AG08395 (cell line): ENCODE measurements at regions not wholly inside any gene's neighbourhood (a gene's known extent, or its start where the extent isn't known, plus 50 kb on each side); places are given as distances from the start of the nearest gene placed in this dataset.
A peak's percentile ranks its signal among the peaks of the same experiment; 100 is the strongest.

Source experiments
- DNase-seq: peaks from one replicate; pipeline ENCODE4 v3.0.0; 2012; ENCODE audit warnings: mixed read lengths, low spot score

- no peak for DNase-seq
Observed at GRCh38 chr4:32032136-32032672, 1312.0 kb downstream of the PCDH7 start.

DNA sequence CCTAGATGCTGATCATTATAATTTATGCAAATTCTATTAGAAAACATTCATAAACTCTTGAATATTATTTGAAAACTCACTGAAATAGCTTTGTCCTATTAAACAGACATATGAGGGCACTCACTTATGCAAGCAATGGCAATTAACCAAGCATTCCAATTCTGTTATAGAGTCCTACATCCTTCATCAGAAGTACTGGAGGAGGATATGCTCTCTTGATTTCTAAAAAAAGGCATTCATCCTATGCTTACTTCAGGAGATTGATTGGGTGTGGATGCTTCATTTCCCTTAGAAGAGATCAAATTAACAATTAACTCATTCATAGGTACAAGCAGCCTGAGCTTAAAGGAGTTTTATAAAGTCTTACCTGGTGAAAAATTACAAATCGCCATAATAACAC, 1317.2 kb downstream of the PCDH7 start:
- no peak for DNase-seq

GRCh38 chr4:32042486-32043247, 1322.5 kb downstream of the PCDH7 start:
- no peak for DNase-seq

- no peak for DNase-seq
Observed at GRCh38 chr4:32043248-32043633, 1323.1 kb downstream of the PCDH7 start.

GRCh38 chr4:32061916-32062315, 1341.7 kb downstream of the PCDH7 start:
- no peak for DNase-seq

- DNase-seq = no peak
Observed at GRCh38 chr4:32073542-32073941, 1353.4 kb downstream of the PCDH7 start.

GRCh38 chr4:32087211-32087610, 1367.0 kb downstream of the PCDH7 start:
- DNase-seq = no peak

DNA sequence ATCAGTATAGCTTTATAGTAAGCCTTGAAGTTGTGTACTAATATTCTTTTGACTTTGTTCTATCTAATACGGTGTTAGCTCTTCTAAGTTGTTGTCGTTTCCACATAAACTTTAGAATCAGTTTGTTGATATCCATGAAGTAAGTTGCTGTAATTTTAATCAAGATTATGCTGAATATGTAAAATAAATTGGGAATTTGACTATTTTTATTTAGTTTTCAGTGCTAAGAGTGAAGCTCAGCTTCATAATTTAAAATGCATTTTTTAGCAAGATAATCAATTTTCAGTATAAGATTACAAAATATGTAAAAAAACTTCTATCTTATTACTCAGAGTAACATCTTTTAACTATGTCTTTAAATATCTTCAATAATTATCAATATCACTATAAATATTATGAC, 1374.8 kb downstream of the PCDH7 start:
- DNase-seq = no peak

GRCh38 chr4:32102896-32103295, 1382.7 kb downstream of the PCDH7 start:
- DNase-seq = no peak

GRCh38 chr4:32106767-32107166, 1386.6 kb downstream of the PCDH7 start:
- no peak for DNase-seq

GRCh38 chr4:32112891-32113290, 1392.7 kb downstream of the PCDH7 start:
- no peak for DNase-seq

GRCh38 chr4:32117693-32118092, 1397.5 kb downstream of the PCDH7 start:
- DNase-seq = no peak

DNA sequence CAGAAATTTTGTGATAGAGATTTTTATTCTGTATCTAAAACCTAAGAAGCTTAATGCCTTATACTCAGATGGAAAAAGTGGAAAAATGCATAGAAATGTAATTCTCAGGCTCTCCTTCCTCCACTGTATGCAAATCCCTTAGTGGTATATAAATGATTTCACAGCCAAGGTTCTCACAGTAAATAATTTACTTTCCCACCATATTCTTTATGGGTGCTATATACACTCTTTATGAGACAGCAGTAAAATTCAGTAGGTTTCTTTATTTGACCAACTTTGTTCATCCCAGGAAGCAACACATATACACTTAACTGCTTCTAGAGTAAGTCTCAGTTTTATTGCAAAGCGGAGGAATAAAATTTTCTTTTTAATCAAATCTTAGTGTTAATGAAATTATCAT, 1399.7 kb downstream of the PCDH7 start:
- no peak for DNase-seq

GRCh38 chr4:32128549-32128948, 1408.4 kb downstream of the PCDH7 start:
- DNase-seq = no peak

GRCh38 chr4:32129967-32130366, 1409.8 kb downstream of the PCDH7 start:
- no peak for DNase-seq

- no peak for DNase-seq
Observed at GRCh38 chr4:32133141-32133540, 1413.0 kb downstream of the PCDH7 start.

DNA sequence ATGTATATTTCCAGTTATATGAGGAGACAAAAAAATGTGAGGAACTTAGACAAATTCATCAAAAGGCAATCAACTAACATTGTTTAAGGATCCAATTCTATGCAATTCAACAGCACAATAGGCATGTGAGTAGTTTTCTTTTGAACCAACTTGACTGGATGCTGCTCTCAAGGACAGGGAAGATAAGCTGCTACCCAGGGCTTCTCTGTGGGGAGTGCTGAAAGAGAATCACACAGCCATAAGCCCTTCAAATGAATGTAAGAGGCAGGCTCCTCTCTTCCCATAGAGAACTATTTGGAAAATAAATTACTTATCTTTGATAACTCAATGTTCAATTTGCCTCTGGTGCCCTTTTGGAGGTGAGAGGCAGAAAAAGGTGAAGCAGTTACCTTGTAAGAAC, 1413.6 kb downstream of the PCDH7 start:
- DNase-seq = no peak

- no peak for DNase-seq
Observed at GRCh38 chr4:32135642-32136041, 1415.5 kb downstream of the PCDH7 start.

DNA sequence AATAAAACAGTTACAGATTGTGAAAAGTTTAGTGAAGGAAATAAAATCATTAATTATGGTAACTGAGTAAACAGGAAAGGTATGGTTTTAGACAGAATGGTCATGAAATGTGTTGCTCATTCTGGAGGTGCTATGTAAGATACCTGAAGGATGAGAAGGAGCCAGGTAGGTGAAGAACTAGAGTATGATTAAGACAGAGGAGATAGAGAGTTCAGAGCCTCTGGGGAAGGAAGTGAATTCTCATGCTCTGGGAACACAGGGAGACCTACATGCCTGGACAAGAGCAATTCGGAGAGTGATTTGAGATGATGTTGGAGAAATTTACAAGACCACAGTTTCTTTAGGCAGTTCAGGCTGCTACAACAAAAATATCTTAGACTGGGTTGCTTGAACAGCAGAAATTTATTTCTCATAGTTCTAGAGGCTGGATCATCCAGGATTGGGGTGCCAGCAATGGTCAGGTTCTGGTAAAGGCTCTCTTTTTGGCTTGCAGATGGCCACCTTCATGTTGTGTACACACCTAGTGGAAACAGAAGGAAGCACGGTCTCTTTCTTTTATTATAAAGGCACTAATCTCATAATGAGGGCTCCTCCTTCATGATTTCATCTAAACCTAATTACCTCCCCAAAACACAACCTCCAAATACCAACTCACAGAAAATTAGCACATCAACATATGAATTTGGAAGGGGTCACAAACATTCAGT, 1416.1 kb downstream of the PCDH7 start:
- no peak for DNase-seq

DNA sequence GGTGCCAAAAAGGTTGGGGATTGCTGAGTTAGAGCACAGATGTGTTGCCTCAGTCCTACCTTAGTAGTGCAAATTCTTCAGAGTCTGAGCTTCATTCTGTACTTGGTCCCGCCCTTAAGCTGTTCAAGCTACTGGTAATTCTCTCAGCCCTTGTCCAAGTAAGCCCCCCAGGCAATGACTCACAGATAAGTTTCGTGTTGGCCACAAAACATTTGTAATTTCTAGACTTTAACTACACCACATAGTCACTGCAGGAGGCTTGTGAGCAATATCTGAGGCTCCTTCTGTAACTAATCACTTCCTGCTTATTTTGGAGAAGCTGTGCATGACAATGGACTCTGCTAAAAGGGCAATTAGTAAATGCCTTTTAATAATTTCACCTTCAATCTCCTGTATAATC, 1420.5 kb downstream of the PCDH7 start:
- peak; percentile 42 for DNase-seq

DNA sequence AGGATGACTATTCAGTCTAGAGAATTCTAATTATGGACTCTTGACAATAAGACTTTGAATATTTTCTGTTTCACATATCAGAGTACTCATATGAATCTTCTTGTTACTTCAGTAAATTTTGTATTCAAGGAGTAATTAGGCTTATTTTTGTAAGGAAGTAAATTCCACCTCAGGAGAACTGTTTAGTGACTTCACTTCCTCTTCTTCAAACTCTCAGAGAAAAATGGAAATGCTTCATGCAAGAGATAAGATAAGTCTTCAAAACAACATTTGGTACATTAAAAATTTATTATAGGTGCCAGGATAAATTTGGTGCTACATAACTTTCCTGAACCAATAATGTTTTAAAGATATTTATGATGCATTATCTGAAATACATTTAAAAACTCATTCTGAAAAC, 1421.9 kb downstream of the PCDH7 start:
- no peak for DNase-seq

- no peak for DNase-seq
Observed at GRCh38 chr4:32145987-32146386, 1425.8 kb downstream of the PCDH7 start.

DNA sequence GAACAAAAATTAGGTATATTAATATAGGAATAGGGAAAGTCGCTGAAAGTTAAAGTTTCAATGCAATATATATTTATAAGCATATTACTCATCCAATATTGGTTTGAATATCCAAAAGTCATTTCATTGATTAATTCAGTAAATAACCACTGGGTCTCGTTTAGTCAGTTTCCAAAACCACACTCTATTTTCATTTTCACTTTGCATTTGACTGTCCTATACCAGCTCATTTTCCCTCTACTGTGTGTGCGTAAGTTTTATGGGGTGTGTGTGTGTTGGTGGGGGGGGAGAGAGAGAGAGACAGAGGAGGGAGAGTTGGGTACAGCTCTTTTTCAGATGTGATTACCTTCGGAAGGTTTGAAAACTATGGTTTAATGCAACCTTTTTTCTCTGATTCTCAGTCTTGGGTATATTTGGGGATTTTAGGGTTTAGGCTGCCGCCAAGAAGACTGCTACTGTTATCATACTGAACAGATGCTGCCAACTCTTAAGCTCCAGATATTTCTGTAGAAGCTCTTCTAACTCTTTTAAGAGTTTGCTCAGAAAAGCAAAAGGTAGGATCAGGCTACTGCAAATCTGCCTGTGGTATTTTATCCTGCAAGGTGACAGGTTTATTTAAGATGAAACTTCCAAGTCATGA, 1427.4 kb downstream of the PCDH7 start:
- no peak for DNase-seq
